Ovary (tissue), 7 donors: ENCODE measurements at regions not wholly inside any gene's neighbourhood (a gene's known extent, or its start where the extent isn't known, plus 50 kb on each side); places are given as distances from the start of the nearest gene placed in this dataset.

Experiments used
- DNase-seq, 5 donors: peaks; one replicate each; pipeline ENCODE4 v3.0.0-alpha.2; 2019 to 2020
- H3K27ac ChIP-seq, 2 donors: fragments of 200-600 bp; one replicate each; pipeline versions ENCODE4 v1.5.1 to v1.8.0; 2019 to 2022
- H3K27me3 ChIP-seq: fragments of 200-600 bp; one replicate; pipeline ENCODE4 v1.8.0; 2022
- H3K36me3 ChIP-seq: fragments of 200-600 bp; sonication (generic); one replicate; pipeline ENCODE4 v1.5.1; 2019
- H3K4me1 ChIP-seq: one replicate; pipeline ENCODE4 v1.8.1; 2013; ENCODE audit warnings: mild to moderate bottlenecking, moderate library complexity; ENCODE audit not compliant: insufficient read depth
- H3K4me3 ChIP-seq: fragments of 200-600 bp; sonication (generic); one replicate; pipeline ENCODE4 v1.5.1; 2017
- H3K9me3 ChIP-seq, 2 donors: fragments of 200-600 bp in 1 of 2; sonication (generic) in 1 of 2; one replicate each; pipeline versions ENCODE4 v1.5.1 to v1.8.1; 2013 to 2019; ENCODE audit warnings: mild to moderate bottlenecking in 1 of 2, moderate library complexity in 1 of 2
- CTCF ChIP-seq, 3 donors: fragments of 450-650 bp in 2 of 3; fragments of 200-600 bp in 1 of 3; IDR thresholded peaks; one replicate each; pipeline versions ENCODE4 v1.5.1 to v1.8.0; 2016 to 2022; ENCODE audit warnings: antibody characterized with exemption in 3 of 3, mild to moderate bottlenecking in 1 of 3
- EP300 ChIP-seq: sonication (generic); formaldehyde crosslinking; IDR thresholded peaks from one replicate; pipeline ENCODE4 v1.6.1; 2017; ENCODE audit warnings: antibody characterized with exemption
- POLR2A ChIP-seq: fragments of 450-650 bp; IDR thresholded peaks from one replicate; pipeline ENCODE4 v1.6.1; 2017; ENCODE audit warnings: antibody characterized with exemption, mild to moderate bottlenecking, moderate library complexity
- WGBS, 3 donors: extraction: QIAGEN DNeasy Blood & Tissue Kit in 1 of 3; methylation state at CpG; one replicate each; pipeline versions ENCODE4 v1.1.5 to v1.1.7; 2013 to 2017; 5-methylcytosine and 5-hydroxymethylcytosine counted together
- intact Hi-C, 4 donors: fragments of 100-400 bp; cut with DNase I; formaldehyde crosslinking; loops; one replicate each; pipeline versions ENCODE4 v1.11.0 to v1.15.1; 2022 to 2023
- donor health status: DM: no; HTN: no; CAD: no; lungs with moderate emphysema.
- donor health status: DM: no; HTN: no; CAD: no.
- donor health status: Bipolar disorder and iron deficiency.
- donor health status: DM: no; HTN: no; CAD: no.
- donor health status: DM: yes; HTN: yes; CAD: no.

- no peak overlapping the region for H3K27ac ChIP-seq
- no peak for DNase-seq
- H3K27me3 ChIP-seq = no peaks in the 10 kb centered on the region
- intact Hi-C loops = no loop called here
- no peaks in the 10 kb centered on the region for H3K9me3 ChIP-seq
- 81 to 88% (median 81%) methylated on average over 7 of the region's 7 CpGs for WGBS, 3 donors
- H3K36me3 ChIP-seq = no peaks in the 10 kb centered on the region
- no peak for TF ChIP-seq EP300
- no peaks in the 10 kb centered on the region for H3K4me1 ChIP-seq
- H3K4me3 ChIP-seq = no peak overlapping the region
Observed at GRCh38 chr1:200253774-200254495, 155.9 kb downstream of the ZNF281 start.

GRCh38 chr1:200252531-200252930 lies 157.3 kb downstream of the ZNF281 start:
- intact Hi-C loops = no loop called here
- Histone ChIP-seq H3K4me1 (no peaks in the 10 kb centered on the region), H3K36me3 (no peaks in the 10 kb centered on the region), H3K4me3 (no peak overlapping the region), H3K27me3 (no peaks in the 10 kb centered on the region), H3K9me3 (no peaks in the 10 kb centered on the region), H3K27ac (no peak overlapping the region)
- DNase-seq = no peak
- WGBS, 3 donors = 77 to 89% (median 80%) methylated on average over 5 of the region's 5 CpGs
- TF ChIP-seq EP300 (no peak), POLR2A (no peak), CTCF (IDR thresholded peaks at IDR 0.05) (no peak)

GRCh38 chr1:200250469-200250868 lies 159.4 kb downstream of the ZNF281 start:
- Histone ChIP-seq H3K36me3 (no peaks in the 10 kb centered on the region), H3K27ac (no peak overlapping the region), H3K4me1 (no peaks in the 10 kb centered on the region), H3K9me3 (no peaks in the 10 kb centered on the region), H3K27me3 (no peaks in the 10 kb centered on the region), H3K4me3 (no peak overlapping the region)
- no peak for TF ChIP-seq EP300
- no peak for TF ChIP-seq POLR2A
- no peak for TF ChIP-seq CTCF (IDR thresholded peaks at IDR 0.05)
- DNase-seq = no peak
- intact Hi-C loops = no loop called here
- WGBS, 3 donors = 66 to 73% (median 67%) methylated on average over 5 of the region's 5 CpGs

- H3K4me1 ChIP-seq = no peaks in the 10 kb centered on the region
- WGBS, 3 donors = 61 to 66% (median 64%) methylated on average over 8 of the region's 8 CpGs
- intact Hi-C loops = no loop called here
- no peaks in the 10 kb centered on the region for H3K27me3 ChIP-seq
- H3K9me3 ChIP-seq = no peaks in the 10 kb centered on the region
- DNase-seq = no peak
- TF ChIP-seq EP300 = no peak
- TF ChIP-seq POLR2A = no peak
- TF ChIP-seq CTCF (IDR thresholded peaks at IDR 0.05) = no peak
- H3K4me3 ChIP-seq = no peak overlapping the region
- H3K27ac ChIP-seq = no peak overlapping the region
- H3K36me3 ChIP-seq = no peaks in the 10 kb centered on the region
Observed at GRCh38 chr1:200248541-200248940, 161.3 kb downstream of the ZNF281 start.

DNA sequence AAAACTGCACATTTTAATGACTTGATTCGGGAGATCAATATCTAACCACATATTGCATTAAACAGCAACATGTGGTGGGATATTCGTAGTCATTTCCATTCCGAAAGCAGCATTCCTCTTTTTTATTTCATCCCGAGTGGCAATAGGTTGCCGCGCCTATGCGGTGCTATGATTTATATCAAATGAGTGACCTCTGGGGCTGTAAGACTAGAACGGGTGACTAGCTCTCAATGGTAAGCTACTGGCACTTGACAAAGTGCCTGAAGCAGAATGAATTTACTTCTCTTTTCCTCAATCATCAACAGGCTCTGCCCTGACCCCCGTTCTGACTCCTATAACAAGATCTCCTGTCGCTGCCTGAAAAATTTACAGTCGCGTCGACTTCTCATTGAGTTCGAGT lies 162.3 kb downstream of the ZNF281 start:
- Histone ChIP-seq H3K9me3 (no peaks in the 10 kb centered on the region), H3K27me3 (no peaks in the 10 kb centered on the region), H3K36me3 (no peaks in the 10 kb centered on the region), H3K4me3 (no peak overlapping the region), H3K4me1 (no peaks in the 10 kb centered on the region), H3K27ac (no peak overlapping the region)
- 45 to 48% (median 47%) methylated on average over 14 of the region's 14 CpGs for WGBS, 3 donors
- TF ChIP-seq CTCF (IDR thresholded peaks at IDR 0.05) (no peak), EP300 (no peak), POLR2A (no peak)
- no peak for DNase-seq
- intact Hi-C loops = no loop called here
